Type B pancreatic cell (in vitro differentiated cells): ENCODE measurements at regions not wholly inside any gene's neighbourhood (a gene's known extent, or its start where the extent isn't known, plus 50 kb on each side); places are given as distances from the start of the nearest gene placed in this dataset.

ENCODE experiments used
- DNase-seq: peaks from one replicate; pipeline ENCODE4 v3.0.0; 2021; ENCODE audit warnings: mixed read lengths; ENCODE audit not compliant: unreplicated experiment; ENCODE audit errors: extremely low spot score
- H3K27ac Mint-ChIP-seq: 2 replicates; pipeline ENCODE4 v1.8.0; 2021; ENCODE audit warnings: mild to moderate bottlenecking, mixed read lengths
- H3K27me3 Mint-ChIP-seq: 2 replicates; pipeline ENCODE4 v1.8.0; 2021; ENCODE audit warnings: mixed read lengths
- H3K36me3 Mint-ChIP-seq: 2 replicates; pipeline ENCODE4 v1.8.0; 2021; ENCODE audit warnings: mixed read lengths
- H3K4me1 Mint-ChIP-seq: one replicate; pipeline ENCODE4 v1.8.0; 2021; ENCODE audit warnings: mixed read lengths; ENCODE audit not compliant: unreplicated experiment
- H3K4me3 Mint-ChIP-seq: 2 replicates; pipeline ENCODE4 v1.8.0; 2021; ENCODE audit warnings: mild to moderate bottlenecking, mixed read lengths
- H3K9me3 Mint-ChIP-seq: 2 replicates; pipeline ENCODE4 v1.8.0; 2021; ENCODE audit warnings: mixed read lengths
- TF ChIP-seq, protein P1 (sequence below): fragments of 200-600 bp; sonication (generic); conservative IDR thresholded peaks from 2 replicates; pipeline ENCODE4 v1.5.0; 2021; ENCODE audit warnings: antibody characterized with exemption, mild to moderate bottlenecking

DNA sequence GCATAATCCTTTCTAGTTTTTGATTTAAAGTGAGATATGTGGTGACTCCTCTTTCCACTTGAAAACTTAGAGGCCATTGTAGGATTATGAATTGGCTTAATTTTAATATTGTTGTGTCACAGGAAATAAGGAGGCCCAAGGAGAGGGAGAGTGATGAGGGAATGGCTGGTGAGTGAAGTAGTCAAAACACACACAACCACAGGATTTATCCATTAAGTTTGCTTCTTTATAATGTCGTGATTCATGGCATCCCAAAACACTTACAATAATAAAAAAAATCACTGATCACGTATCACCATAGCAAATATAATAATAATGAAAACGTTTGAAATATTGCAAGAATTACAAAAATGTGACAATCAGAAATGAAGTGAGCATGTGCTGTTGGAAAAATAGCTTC is 1215.5 kb upstream of the LRRTM3 start:
- Mint-ChIP-seq H3K27me3 (no peaks in the 10 kb centered on the region), H3K4me3 (no peak overlapping the region), H3K27ac (no peak overlapping the region), H3K9me3 (no peaks in the 10 kb centered on the region), H3K4me1 (no peaks in the 10 kb centered on the region), H3K36me3 (no peaks in the 10 kb centered on the region)
- DNase-seq, result no peak
- TF ChIP-seq, protein P1, sequence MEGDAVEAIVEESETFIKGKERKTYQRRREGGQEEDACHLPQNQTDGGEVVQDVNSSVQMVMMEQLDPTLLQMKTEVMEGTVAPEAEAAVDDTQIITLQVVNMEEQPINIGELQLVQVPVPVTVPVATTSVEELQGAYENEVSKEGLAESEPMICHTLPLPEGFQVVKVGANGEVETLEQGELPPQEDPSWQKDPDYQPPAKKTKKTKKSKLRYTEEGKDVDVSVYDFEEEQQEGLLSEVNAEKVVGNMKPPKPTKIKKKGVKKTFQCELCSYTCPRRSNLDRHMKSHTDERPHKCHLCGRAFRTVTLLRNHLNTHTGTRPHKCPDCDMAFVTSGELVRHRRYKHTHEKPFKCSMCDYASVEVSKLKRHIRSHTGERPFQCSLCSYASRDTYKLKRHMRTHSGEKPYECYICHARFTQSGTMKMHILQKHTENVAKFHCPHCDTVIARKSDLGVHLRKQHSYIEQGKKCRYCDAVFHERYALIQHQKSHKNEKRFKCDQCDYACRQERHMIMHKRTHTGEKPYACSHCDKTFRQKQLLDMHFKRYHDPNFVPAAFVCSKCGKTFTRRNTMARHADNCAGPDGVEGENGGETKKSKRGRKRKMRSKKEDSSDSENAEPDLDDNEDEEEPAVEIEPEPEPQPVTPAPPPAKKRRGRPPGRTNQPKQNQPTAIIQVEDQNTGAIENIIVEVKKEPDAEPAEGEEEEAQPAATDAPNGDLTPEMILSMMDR, result no peak

DNA sequence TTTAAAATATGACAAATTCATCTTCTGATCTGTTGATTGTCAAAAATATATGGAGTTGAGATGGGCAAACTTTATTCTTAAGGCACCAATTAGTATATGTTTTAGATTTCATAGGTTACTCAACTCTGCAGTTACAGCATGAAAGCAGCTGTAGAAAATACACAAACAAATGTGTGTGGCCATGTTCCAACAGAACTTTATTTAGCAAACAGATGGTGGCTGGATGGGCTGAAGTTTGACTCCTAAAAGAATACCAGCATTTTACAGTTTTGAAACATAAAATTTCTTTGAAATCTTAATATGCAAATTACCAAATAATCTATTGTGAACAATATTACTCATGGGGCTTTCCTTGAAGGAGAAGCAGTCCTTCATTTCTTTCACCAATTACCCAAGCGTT is 1206.0 kb upstream of the LRRTM3 start:
- no peaks in the 10 kb centered on the region for H3K27me3 Mint-ChIP-seq
- no peaks in the 10 kb centered on the region for H3K36me3 Mint-ChIP-seq
- no peak overlapping the region for H3K4me3 Mint-ChIP-seq
- H3K27ac Mint-ChIP-seq, result no peak overlapping the region
- H3K9me3 Mint-ChIP-seq, result no peaks in the 10 kb centered on the region
- no peaks in the 10 kb centered on the region for H3K4me1 Mint-ChIP-seq
- TF ChIP-seq, protein P1, result no peak
- no peak for DNase-seq

DNA sequence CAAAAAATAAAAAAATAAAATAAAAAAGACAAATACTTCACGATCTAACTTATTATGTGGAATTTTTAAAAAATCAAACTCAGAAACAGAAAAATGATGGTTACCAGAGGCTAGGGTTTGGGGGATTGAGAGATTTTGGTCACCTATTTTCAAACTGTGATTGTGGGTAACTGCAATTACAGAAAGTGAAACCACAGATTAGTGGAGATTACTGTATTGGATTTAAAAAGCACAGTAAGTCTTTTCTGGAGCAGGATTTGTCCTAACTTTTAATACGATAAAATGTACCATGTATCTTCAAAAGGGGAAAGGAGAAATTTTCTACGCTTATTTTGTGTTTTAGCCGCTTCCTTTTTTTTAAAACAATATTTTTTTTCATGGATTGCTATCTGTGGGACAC is 1204.9 kb upstream of the LRRTM3 start:
- H3K27ac Mint-ChIP-seq, result no peak overlapping the region
- H3K4me1 Mint-ChIP-seq, result no peaks in the 10 kb centered on the region
- H3K4me3 Mint-ChIP-seq, result no peak overlapping the region
- TF ChIP-seq, protein P1, result no peak
- DNase-seq, result no peak
- H3K9me3 Mint-ChIP-seq, result no peaks in the 10 kb centered on the region
- no peaks in the 10 kb centered on the region for H3K36me3 Mint-ChIP-seq
- H3K27me3 Mint-ChIP-seq, result no peaks in the 10 kb centered on the region

DNA sequence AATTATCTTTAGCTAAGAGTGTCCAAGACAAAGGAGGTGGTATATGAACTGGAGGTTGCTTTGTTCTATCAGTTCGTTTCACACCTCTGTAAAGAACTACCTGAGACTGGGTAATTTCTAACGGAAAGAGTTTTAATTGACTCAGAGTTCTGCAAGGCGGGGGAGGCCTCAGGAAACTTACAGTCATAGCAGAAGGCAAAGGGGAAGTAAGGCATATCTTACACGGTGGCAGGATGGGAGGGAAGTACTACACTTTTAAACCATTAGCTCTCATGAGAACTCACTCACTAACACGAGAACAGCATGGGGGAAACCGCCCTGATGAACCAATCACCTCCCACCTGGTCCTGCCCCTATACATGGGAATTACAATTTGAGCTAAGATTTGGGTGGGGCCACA is 1202.3 kb upstream of the LRRTM3 start:
- no peak overlapping the region for H3K4me3 Mint-ChIP-seq
- no peaks in the 10 kb centered on the region for H3K4me1 Mint-ChIP-seq
- no peaks in the 10 kb centered on the region for H3K36me3 Mint-ChIP-seq
- H3K27ac Mint-ChIP-seq, result no peak overlapping the region
- TF ChIP-seq, protein P1, result no peak
- no peaks in the 10 kb centered on the region for H3K27me3 Mint-ChIP-seq
- no peaks in the 10 kb centered on the region for H3K9me3 Mint-ChIP-seq
- DNase-seq, result no peak

DNA sequence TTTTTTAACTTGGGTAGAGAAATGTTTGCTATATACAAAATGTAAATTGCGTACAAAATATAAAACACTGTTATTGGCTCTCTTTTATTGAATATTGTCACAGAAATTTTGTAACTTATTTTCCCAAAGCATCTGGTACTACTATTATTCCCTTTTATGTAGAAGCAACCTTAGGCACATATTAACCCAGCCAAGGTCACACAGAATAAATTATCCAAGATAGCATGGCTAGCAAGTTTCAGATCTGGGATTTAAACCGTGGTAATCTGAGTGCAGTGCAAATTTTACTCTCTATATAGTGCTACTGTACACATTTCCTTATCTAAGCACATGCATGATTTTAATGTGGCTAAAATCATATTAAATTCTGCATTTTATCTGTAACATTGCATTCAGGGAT is 1190.5 kb upstream of the LRRTM3 start:
- no peaks in the 10 kb centered on the region for H3K9me3 Mint-ChIP-seq
- TF ChIP-seq, protein P1, result no peak
- H3K36me3 Mint-ChIP-seq, result no peaks in the 10 kb centered on the region
- H3K4me3 Mint-ChIP-seq, result no peak overlapping the region
- no peaks in the 10 kb centered on the region for H3K27me3 Mint-ChIP-seq
- DNase-seq, result no peak
- no peaks in the 10 kb centered on the region for H3K4me1 Mint-ChIP-seq
- no peak overlapping the region for H3K27ac Mint-ChIP-seq

DNA sequence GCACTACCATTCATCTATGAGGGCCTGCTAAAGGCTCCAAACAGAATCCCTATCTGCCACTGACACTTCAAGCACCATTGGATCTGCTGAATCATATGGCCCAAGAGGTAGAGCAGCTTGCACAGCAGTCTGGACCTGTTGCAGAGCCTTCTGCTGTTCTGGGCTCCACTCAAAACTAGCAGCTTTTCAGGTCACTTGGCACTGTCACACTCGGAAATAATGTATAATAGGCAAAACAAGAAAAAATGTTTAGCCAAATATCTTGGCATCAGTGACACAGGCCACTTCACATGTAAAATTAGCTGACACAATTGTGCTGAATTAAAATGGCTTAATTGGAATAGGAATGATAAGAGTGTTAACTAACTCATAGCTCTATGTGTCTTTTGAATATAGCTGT is 1182.9 kb upstream of the LRRTM3 start:
- no peaks in the 10 kb centered on the region for H3K4me1 Mint-ChIP-seq
- no peaks in the 10 kb centered on the region for H3K36me3 Mint-ChIP-seq
- H3K9me3 Mint-ChIP-seq, result no peaks in the 10 kb centered on the region
- no peaks in the 10 kb centered on the region for H3K27me3 Mint-ChIP-seq
- no peak for DNase-seq
- H3K27ac Mint-ChIP-seq, result no peak overlapping the region
- H3K4me3 Mint-ChIP-seq, result no peak overlapping the region
- TF ChIP-seq, protein P1, result no peak
